NCI-H748 (cell line): ENCODE measurements at regions not wholly inside any gene's neighbourhood (a gene's known extent, or its start where the extent isn't known, plus 50 kb on each side); places are given as distances from the start of the nearest gene placed in this dataset.
"Not testable (repeated sequence)": the region's sequence is repeated elsewhere in the genome, so short reads cannot be mapped to it uniquely, and the experiment has no call there.

Experiments
- DNase-seq: peaks from one replicate; lab custom pipeline; 2025; ENCODE audit not compliant: unreplicated experiment; lab: John Stamatoyannopoulos, UW

- not testable (repeated sequence) for DNase-seq
Observed at GRCh38 chrX:40788698-40789097, 53.4 kb upstream of the MED14 start.

DNA sequence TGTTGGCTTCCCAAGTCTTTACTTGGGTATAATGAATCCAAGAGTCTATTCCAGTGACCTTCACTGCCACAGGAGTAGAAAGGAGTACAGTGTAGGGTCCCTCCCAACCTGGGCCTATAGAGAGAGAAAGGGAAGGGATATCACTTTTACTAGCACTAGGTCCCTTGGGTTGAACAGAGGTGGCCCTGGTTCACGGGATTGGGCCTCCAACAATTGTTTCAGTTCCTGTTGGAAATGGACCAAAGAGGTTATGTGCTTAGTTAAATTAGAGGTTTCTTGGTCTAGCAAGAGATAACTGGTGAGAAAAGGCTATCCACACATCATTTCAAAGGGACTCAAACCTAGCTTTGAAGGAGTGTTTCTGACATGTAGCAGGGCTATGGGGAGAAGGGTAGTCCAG lies 57.1 kb upstream of the MED14 start:
- no peak for DNase-seq

DNA sequence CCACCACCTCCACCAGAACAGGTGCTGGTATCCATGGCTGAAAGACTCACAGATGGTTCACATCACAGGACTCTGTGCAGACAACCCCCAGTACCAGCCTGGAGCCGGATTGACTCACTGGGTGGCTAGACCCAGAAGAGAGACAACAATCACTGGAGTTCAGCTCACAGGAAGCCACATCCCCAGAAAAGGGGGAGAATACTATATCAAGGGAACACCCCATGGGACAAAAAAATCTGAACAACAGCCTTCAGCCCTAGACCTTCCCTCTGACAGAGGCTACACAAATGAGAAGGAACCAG lies 59.4 kb upstream of the MED14 start:
- DNase-seq: not testable (repeated sequence)

DNA sequence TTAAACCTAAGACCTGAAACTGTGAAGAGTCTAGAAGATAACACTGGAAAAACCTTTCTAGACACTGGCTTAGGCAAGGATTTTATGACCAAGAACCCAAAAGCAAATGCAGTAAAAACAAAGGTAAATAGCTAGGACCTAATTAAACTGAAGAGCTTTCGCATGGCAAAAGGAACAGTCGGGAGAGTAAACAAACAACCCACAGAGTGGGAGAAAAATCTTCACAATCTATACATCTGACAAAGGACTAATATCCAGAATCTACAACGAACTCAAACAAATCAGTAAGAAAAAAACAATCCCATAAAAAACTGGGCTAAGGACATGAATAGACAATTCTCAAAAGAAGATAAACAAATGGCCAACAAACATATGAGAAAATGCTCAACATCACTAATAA lies 64.4 kb upstream of the MED14 start:
- DNase-seq: peak; percentile 10

- DNase-seq: no peak
Observed at GRCh38 chrX:40805404-40805803, 70.1 kb upstream of the MED14 start.

- DNase-seq: no peak
Observed at GRCh38 chrX:40806513-40807220, 71.3 kb upstream of the MED14 start.

GRCh38 chrX:40807384-40807783 lies 72.0 kb upstream of the MED14 start:
- no peak for DNase-seq

DNA sequence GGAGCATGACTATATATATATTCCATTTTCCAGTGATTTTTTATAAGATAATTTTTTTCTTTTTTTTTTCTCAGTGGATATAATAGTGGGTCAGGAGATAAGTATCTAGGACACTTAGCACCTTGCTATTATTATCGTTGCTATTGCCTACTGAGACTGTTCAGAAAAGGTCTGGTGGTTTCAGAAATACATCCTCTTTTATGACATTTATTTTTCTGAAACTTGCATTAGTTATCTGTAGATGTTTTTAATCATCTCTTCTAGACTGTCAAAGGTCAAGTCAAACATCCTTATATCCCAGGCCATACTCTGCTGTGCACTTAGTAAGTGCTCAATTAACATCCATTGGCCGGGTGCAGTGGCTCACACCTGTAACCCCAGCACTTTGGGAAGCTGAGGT lies 72.9 kb upstream of the MED14 start:
- DNase-seq: no peak

- no peak for DNase-seq
Observed at GRCh38 chrX:40809210-40809609, 73.9 kb upstream of the MED14 start.

GRCh38 chrX:40815045-40815444 lies 79.7 kb upstream of the MED14 start:
- DNase-seq: not testable (repeated sequence)

DNA sequence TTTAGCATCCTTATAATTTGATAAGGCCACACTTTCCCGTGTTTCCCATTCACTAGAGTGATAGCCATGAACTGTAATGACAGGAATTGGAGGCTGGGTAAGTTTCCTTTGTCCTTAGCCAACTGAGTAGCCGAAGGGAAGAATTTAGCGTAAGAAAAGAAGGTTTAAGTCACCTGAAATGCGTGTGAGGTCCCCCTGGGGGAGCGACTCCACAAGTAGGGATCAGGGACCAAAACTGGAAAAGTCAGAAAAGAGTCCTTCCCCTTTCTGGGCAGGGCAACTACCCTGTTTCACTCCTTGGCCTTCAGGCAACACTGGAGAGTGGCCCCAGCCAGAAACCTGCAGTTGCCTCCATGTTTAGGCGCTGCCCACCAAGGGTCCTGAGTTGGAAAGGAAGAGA lies 81.6 kb upstream of the MED14 start:
- DNase-seq: no peak

DNA sequence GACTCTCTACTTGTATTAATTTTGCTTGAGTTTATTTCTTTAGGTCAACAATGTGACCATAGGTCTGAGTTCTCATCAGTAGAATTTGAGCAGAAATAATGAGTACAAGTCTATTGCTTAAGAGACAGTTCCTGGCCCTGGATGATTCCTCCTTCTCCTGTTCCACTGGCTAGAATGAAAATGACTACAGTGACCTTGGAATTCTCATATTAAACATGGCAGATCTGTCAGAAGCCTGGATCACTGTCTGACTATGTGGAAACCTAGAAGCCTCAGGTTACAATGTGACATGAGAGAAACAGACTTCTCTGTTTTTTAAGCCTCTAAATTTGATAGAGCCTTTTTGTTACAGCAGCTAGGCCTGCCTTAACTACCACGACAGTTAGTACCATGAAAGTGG lies 82.9 kb upstream of the MED14 start:
- DNase-seq: no peak

- no peak for DNase-seq
Observed at GRCh38 chrX:40821780-40822179, 86.4 kb upstream of the MED14 start.

GRCh38 chrX:40827331-40827730 lies 92.0 kb upstream of the MED14 start:
- no peak for DNase-seq

GRCh38 chrX:40831750-40832149 lies 96.4 kb upstream of the MED14 start:
- no peak for DNase-seq

- no peak for DNase-seq
Observed at GRCh38 chrX:40832723-40833122, 97.4 kb upstream of the MED14 start.

- DNase-seq: no peak
Observed at GRCh38 chrX:40834225-40834624, 98.9 kb upstream of the MED14 start.

DNA sequence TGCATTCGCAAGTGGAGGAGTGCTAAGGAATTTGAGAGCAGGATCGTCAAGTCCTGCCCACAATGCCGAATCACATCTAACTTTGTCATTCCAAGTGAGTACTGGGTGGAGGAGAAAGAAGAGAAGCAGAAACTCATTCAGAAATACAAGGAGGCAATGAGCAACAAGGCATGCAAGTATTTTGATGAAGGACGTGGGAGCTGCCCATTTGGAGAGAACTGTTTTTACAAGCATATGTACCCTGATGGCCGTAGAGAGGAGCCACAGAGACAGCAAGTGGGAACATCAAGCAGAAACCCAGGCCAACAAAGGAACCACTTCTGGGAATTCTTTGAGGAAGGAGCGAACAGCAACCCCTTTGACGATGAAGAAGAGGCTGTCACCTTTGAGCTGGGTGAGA lies 100.2 kb upstream of the MED14 start:
- no peak for DNase-seq

GRCh38 chrX:40843643-40844042 lies 108.3 kb upstream of the MED14 start:
- no peak for DNase-seq

GRCh38 chrX:40844471-40844870 lies 109.1 kb upstream of the MED14 start:
- no peak for DNase-seq

- DNase-seq: no peak
Observed at GRCh38 chrX:40845331-40845911, 110.1 kb upstream of the MED14 start.

- DNase-seq: peak; percentile 45
Observed at GRCh38 chrX:40849906-40850823, 114.8 kb upstream of the MED14 start.
